CD14-positive monocyte (primary cell): ENCODE measurements at regions not wholly inside any gene's neighbourhood (a gene's known extent, or its start where the extent isn't known, plus 50 kb on each side); places are given as distances from the start of the nearest gene placed in this dataset.

Source experiments
- DNase-seq, 3 donors: peaks; one replicate each; pipeline ENCODE4 v3.0.0-alpha.2; 2011 to 2022
- H2AFZ ChIP-seq: 2 replicates; pipeline ENCODE4 v1.6.0; 2012; ENCODE audit warnings: mild to moderate bottlenecking, low read depth, low read length, inconsistent platforms; ENCODE audit not compliant: insufficient read depth, poor library complexity, severe bottlenecking
- H3K27ac ChIP-seq, 2 donors: 1 replicate in 1 of 2; 2 replicates in 1 of 2; pipeline ENCODE4 v1.5.1; 2012 to 2013; ENCODE audit warnings: low read length in 2 of 2, control low read depth in 1 of 2, inconsistent platforms in 1 of 2, low read depth in 1 of 2, mild to moderate bottlenecking in 1 of 2
- H3K27me3 ChIP-seq, 2 donors: one replicate each; pipeline versions ENCODE4 v1.6.0 to v1.6.1; 2011 to 2013; ENCODE audit warnings: low read length in 2 of 2; ENCODE audit not compliant: control insufficient read depth in 2 of 2, insufficient read depth in 2 of 2
- H3K36me3 ChIP-seq, 2 donors: replicated peaks in 1 of 2; 1 replicate in 1 of 2; 2 replicates in 1 of 2; pipeline versions ENCODE4 v1.5.1 to v1.6.1; 2012 to 2013; ENCODE audit warnings: low read length in 2 of 2, control low read depth in 1 of 2, inconsistent platforms in 1 of 2, mild to moderate bottlenecking in 1 of 2; ENCODE audit not compliant: insufficient read depth in 2 of 2, control insufficient read depth in 1 of 2
- H3K4me1 ChIP-seq, 2 donors: 1 replicate in 1 of 2; 2 replicates in 1 of 2; pipeline versions ENCODE4 v1.5.1 to v1.6.1; 2012 to 2013; ENCODE audit warnings: low read length in 2 of 2, control low read depth in 1 of 2, inconsistent platforms in 1 of 2, mild to moderate bottlenecking in 1 of 2, moderate library complexity in 1 of 2; ENCODE audit not compliant: insufficient read depth in 2 of 2, control insufficient read depth in 1 of 2
- H3K4me2 ChIP-seq: replicated peaks from 2 replicates; pipeline ENCODE3; 2012; ENCODE audit warnings: low read length, moderate library complexity, mild to moderate bottlenecking; ENCODE audit not compliant: poor library complexity, severe bottlenecking; ENCODE audit errors: extremely low read depth
- H3K4me3 ChIP-seq, 3 experiments: fragments of 200-600 bp in 1 of 3; sonication (generic) in 1 of 3; replicated peaks in 1 of 3; 1 replicate in 2 of 3; 2 replicates in 1 of 3; pipeline ENCODE4 v1.5.1; 2011 to 2013; ENCODE audit warnings: low read length in 3 of 3, mild to moderate bottlenecking in 3 of 3, control low read depth in 2 of 3, low read depth in 2 of 3, inconsistent platforms in 1 of 3, moderate library complexity in 1 of 3
- H3K79me2 ChIP-seq: 2 replicates; pipeline ENCODE4 v1.6.0; 2012; ENCODE audit warnings: mild to moderate bottlenecking, control low read depth, inconsistent platforms, low read length, moderate library complexity; ENCODE audit not compliant: insufficient read depth
- H3K9ac ChIP-seq: 2 replicates; pipeline ENCODE4 v1.6.0; 2017; ENCODE audit warnings: low read length, mild to moderate bottlenecking; ENCODE audit not compliant: insufficient read depth, poor library complexity, severe bottlenecking
- H3K9me3 ChIP-seq, 2 donors: replicated peaks in 1 of 2; 1 replicate in 1 of 2; 2 replicates in 1 of 2; pipeline versions ENCODE4 v1.5.1 to v1.6.1; 2012 to 2013; ENCODE audit warnings: low read length in 2 of 2, control low read depth in 1 of 2; ENCODE audit not compliant: control insufficient read depth in 1 of 2, insufficient read depth in 1 of 2
- H4K20me1 ChIP-seq: 2 replicates; pipeline ENCODE4 v1.6.0; 2012; ENCODE audit warnings: mild to moderate bottlenecking, low read length, control low read depth, moderate library complexity; ENCODE audit not compliant: insufficient read depth
- H3K27ac Mint-ChIP-seq, 7 donors: one replicate each; pipeline ENCODE4 v1.8.0; 2020; ENCODE audit warnings: mild to moderate bottlenecking in 7 of 7, mixed read lengths in 7 of 7, moderate library complexity in 6 of 7, inconsistent platforms in 2 of 7
- H3K27me3 Mint-ChIP-seq, 3 donors: one replicate each; pipeline ENCODE4 v1.8.0; 2021 to 2022; ENCODE audit warnings: low read depth in 3 of 3, mild to moderate bottlenecking in 3 of 3, mixed read lengths in 3 of 3, moderate library complexity in 3 of 3, inconsistent platforms in 1 of 3
- H3K36me3 Mint-ChIP-seq, 2 donors: one replicate each; pipeline ENCODE4 v1.8.0; 2020; ENCODE audit warnings: mixed read lengths in 2 of 2, inconsistent platforms in 1 of 2, mild to moderate bottlenecking in 1 of 2
- H3K4me1 Mint-ChIP-seq: one replicate; pipeline ENCODE4 v1.8.0; 2020; ENCODE audit warnings: mild to moderate bottlenecking, mixed read lengths
- H3K4me3 Mint-ChIP-seq, 2 donors: one replicate each; pipeline ENCODE4 v1.8.0; 2020; ENCODE audit warnings: mild to moderate bottlenecking in 2 of 2, mixed read lengths in 2 of 2, moderate library complexity in 1 of 2
- H3K9me3 Mint-ChIP-seq, 7 donors: one replicate each; pipeline ENCODE4 v1.8.0; 2020 to 2022; ENCODE audit warnings: mixed read lengths in 7 of 7, mild to moderate bottlenecking in 6 of 7, moderate library complexity in 6 of 7, inconsistent platforms in 2 of 7
- CTCF ChIP-seq: fragments of 200-600 bp; IDR thresholded peaks from one replicate; pipeline ENCODE4 v1.8.0; 2022; ENCODE audit warnings: antibody characterized with exemption, mild to moderate bottlenecking
- WGBS: methylation state at CpG from one replicate; pipeline ENCODE4 v1.1.5; 2013; ENCODE audit warnings: missing lambda C conversion rate; ENCODE audit not compliant: insufficient coverage; 5-methylcytosine and 5-hydroxymethylcytosine counted together
- intact Hi-C, 2 donors: fragments of 100-400 bp; cut with micrococcal nuclease; formaldehyde crosslinking; loops; one replicate each; pipeline versions ENCODE4 v1.15.0 to v1.15.1; 2023

DNA sequence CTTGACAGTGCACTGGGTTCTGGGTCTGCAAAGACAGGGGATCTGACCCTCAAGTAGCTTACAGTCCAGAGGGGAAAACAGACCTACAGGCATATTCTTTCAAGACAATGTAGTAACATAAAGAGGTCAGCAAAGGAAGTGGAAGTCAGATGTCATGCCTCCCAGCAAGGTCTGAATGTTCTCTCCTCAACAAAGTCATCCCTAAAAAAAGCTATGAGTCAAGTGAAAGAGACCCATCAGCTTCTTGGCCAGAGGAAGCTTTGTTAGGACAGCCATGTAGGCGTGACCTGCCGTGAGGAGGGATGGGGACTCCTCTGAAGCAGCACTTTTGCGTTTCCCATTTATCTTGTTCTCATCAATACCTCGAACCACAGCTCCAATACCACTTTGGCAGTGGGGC lies 331.6 kb upstream of the NR2F2 start:
- H3K27ac Mint-ChIP-seq, result no peak overlapping the region
- Histone ChIP-seq H3K9me3 (no peaks in the 10 kb centered on the region), H4K20me1 (no peaks in the 10 kb centered on the region), H3K4me3 (no peak overlapping the region), H3K79me2 (no peaks in the 10 kb centered on the region), H3K27me3 (peaks cover 0 to 2% of the 10 kb centered on the region in 2 donors), H2AFZ (no peak overlapping the region), H3K4me2 (no peak overlapping the region), H3K36me3 (no peaks in the 10 kb centered on the region), H3K9ac (no peak overlapping the region), H3K4me1 (no peaks in the 10 kb centered on the region), H3K27ac (no peak overlapping the region)
- 100% methylated on average over 2 of the region's 4 CpGs for WGBS
- H3K4me3 Mint-ChIP-seq, result no peak overlapping the region
- H3K27me3 Mint-ChIP-seq, result peaks cover 2 to 11% (median 7%) of the 10 kb centered on the region in 3 donors
- no peaks in the 10 kb centered on the region for H3K36me3 Mint-ChIP-seq
- intact Hi-C loops, result no loop called here
- H3K9me3 Mint-ChIP-seq, result peaks cover 0 to 2% (median 0%) of the 10 kb centered on the region in 7 donors
- no peak for DNase-seq
- H3K4me1 Mint-ChIP-seq, result no peaks in the 10 kb centered on the region
- no peak for TF ChIP-seq CTCF

DNA sequence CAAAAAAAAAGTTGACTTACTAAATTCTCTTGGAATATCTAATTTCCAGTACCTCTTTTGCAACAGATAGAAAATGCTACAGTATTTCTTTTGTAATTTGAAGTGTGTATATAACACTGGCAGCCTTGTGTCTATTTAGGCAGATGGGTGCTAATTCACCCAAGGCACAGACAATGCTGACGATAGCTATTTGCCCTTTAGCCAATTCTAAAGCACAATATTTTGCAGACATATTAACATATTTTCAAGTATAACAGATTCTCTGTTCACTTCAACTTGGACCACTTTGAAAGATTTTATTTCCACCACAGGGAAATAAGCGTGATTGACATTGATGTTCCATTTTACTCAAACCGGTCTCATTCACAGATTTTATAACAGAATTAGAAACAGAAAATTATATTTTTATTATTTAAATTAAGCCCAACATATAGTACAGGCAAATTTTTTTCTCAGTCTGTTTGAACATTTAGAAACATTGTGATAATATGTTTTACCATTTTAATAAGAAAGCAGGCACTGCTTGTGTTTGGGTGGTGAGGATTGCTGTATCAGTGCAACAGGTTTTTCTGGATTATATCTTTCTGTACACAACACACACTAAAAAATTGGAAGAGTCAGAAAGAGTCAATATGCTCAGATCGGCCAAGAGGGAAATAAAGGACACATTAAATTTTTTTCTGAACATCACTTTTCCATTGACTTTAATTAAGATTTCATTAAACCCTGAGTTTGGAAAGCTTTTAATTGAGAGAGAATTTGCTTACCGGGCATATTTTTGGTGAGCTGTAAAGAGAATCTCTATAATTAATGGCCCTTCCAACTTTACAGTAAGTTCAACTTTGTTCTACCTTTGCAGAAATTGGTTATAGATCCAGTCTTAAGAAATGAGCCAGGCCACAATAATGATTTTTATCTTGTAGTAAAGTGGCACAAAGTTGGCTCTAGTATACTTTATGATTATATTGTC lies 327.3 kb upstream of the NR2F2 start:
- H3K9me3 ChIP-seq, result no peaks in the 10 kb centered on the region
- no peak overlapping the region for H3K9ac ChIP-seq
- intact Hi-C loops, result no loop called here
- H3K27me3 Mint-ChIP-seq, result peaks cover 0 to 6% (median 0%) of the 10 kb centered on the region in 3 donors
- peaks cover 0 to 2% of the 10 kb centered on the region in 2 donors for H3K27me3 ChIP-seq
- DNase-seq, result no peak
- TF ChIP-seq CTCF, result no peak
- peaks cover 0 to 4% (median 2%) of the 10 kb centered on the region in 7 donors for H3K9me3 Mint-ChIP-seq
- H2AFZ ChIP-seq, result no peak overlapping the region
- no peaks in the 10 kb centered on the region for H3K79me2 ChIP-seq
- no CpG with 5 or more reads among the region's 5 CpGs for WGBS
- no peaks in the 10 kb centered on the region for H4K20me1 ChIP-seq
- no peaks in the 10 kb centered on the region for H3K4me1 ChIP-seq
- no peak overlapping the region for H3K4me3 ChIP-seq
- H3K4me3 Mint-ChIP-seq, result no peak overlapping the region
- no peaks in the 10 kb centered on the region for H3K4me1 Mint-ChIP-seq
- no peak overlapping the region for H3K4me2 ChIP-seq
- H3K27ac ChIP-seq, result no peak overlapping the region
- H3K36me3 Mint-ChIP-seq, result no peaks in the 10 kb centered on the region
- no peaks in the 10 kb centered on the region for H3K36me3 ChIP-seq
- H3K27ac Mint-ChIP-seq, result no peak overlapping the region
